ENCODE measurements at regions not wholly inside any gene's neighbourhood (a gene's known extent, or its start where the extent isn't known, plus 50 kb on each side); places are given as distances from the start of the nearest gene placed in this dataset.
"Not testable (repeated sequence)": the region's sequence is repeated elsewhere in the genome, so short reads cannot be mapped to it uniquely, and the experiment has no call there.

- not testable (repeated sequence) for DNase-seq
Measured at GRCh38 chr7:35910621-35911020, 109.8 kb downstream of the SEPTIN7 start.

GRCh38 chr7:35913350-35913749 is 112.5 kb downstream of the SEPTIN7 start:
- DNase-seq = not testable (repeated sequence)

GRCh38 chr7:35914214-35914613 is 113.4 kb downstream of the SEPTIN7 start:
- not testable (repeated sequence) for DNase-seq

GRCh38 chr7:35915247-35915955 is 114.5 kb downstream of the SEPTIN7 start:
- not testable (repeated sequence) for DNase-seq

GRCh38 chr7:35918217-35918616 is 117.4 kb downstream of the SEPTIN7 start:
- DNase-seq = not testable (repeated sequence)

- not testable (repeated sequence) for DNase-seq
Measured at GRCh38 chr7:35919607-35920006, 118.8 kb downstream of the SEPTIN7 start.

- not testable (repeated sequence) for DNase-seq
Measured at GRCh38 chr7:35921338-35921737, 120.5 kb downstream of the SEPTIN7 start.

GRCh38 chr7:35924668-35925067 is 123.8 kb downstream of the SEPTIN7 start:
- DNase-seq = not testable (repeated sequence)

- DNase-seq = not testable (repeated sequence)
Measured at GRCh38 chr7:35926966-35927365, 126.1 kb downstream of the SEPTIN7 start.

- DNase-seq = not testable (repeated sequence)
Measured at GRCh38 chr7:35931134-35931533, 130.3 kb downstream of the SEPTIN7 start.

- not testable (repeated sequence) for DNase-seq
Measured at GRCh38 chr7:35931551-35931950, 130.7 kb downstream of the SEPTIN7 start.

- DNase-seq = not testable (repeated sequence)
Measured at GRCh38 chr7:35940695-35941094, 139.8 kb downstream of the SEPTIN7 start.

- not testable (repeated sequence) for DNase-seq
Measured at GRCh38 chr7:35945621-35946020, 144.8 kb downstream of the SEPTIN7 start.

- DNase-seq = not testable (repeated sequence)
Measured at GRCh38 chr7:35955735-35956134, 154.9 kb downstream of the SEPTIN7 start.

- not testable (repeated sequence) for DNase-seq
Measured at GRCh38 chr7:35956988-35957387, 156.1 kb downstream of the SEPTIN7 start.

- not testable (repeated sequence) for DNase-seq
Measured at GRCh38 chr7:35961260-35961659, 160.4 kb downstream of the SEPTIN7 start.

- DNase-seq = not testable (repeated sequence)
Measured at GRCh38 chr7:35962607-35963006, 161.8 kb downstream of the SEPTIN7 start.

- no peak for DNase-seq
Measured at GRCh38 chr7:35967366-35968139, 166.7 kb downstream of the SEPTIN7 start.

- DNase-seq = no peak
Measured at GRCh38 chr7:35968140-35968940, 167.5 kb downstream of the SEPTIN7 start.

GRCh38 chr7:35969066-35969465 is 168.2 kb downstream of the SEPTIN7 start:
- DNase-seq = no peak

- DNase-seq = no peak
Measured at GRCh38 chr7:35970458-35970857, 169.6 kb downstream of the SEPTIN7 start.

GRCh38 chr7:35971133-35971891 is 170.5 kb downstream of the SEPTIN7 start:
- DNase-seq = no peak
